ENCODE measurements at regions not wholly inside any gene's neighbourhood (a gene's known extent, or its start where the extent isn't known, plus 50 kb on each side); places are given as distances from the start of the nearest gene placed in this dataset.
A peak's percentile ranks its signal among the peaks of the same experiment; 100 is the strongest.

- no peak for DNase-seq (ENCODE audit: low read depth)
- H3K4me3 ChIP-seq (ENCODE audit: low read length), result no peak overlapping the region
- TF ChIP-seq CTCF (conservative IDR thresholded peaks at IDR 0.05; ENCODE audit: low read length), result no peak
These were observed 150.9 kb upstream of the NABP1 start for GRCh38 chr2:191526953-191527556.

- no peak for TF ChIP-seq CTCF (conservative IDR thresholded peaks at IDR 0.05; ENCODE audit: low read length)
- no peak for DNase-seq (ENCODE audit: low read depth)
- no peak overlapping the region for H3K4me3 ChIP-seq (ENCODE audit: low read length)
These were observed 147.3 kb upstream of the NABP1 start for GRCh38 chr2:191530618-191531017.

GRCh38 chr2:191533693-191534180 lies 144.2 kb upstream of the NABP1 start:
- H3K4me3 ChIP-seq (ENCODE audit: low read length), result no peak overlapping the region
- DNase-seq (ENCODE audit: low read depth), result peak; percentile 54
- no peak for TF ChIP-seq CTCF (conservative IDR thresholded peaks at IDR 0.05; ENCODE audit: low read length)

GRCh38 chr2:191537921-191538320 lies 140.0 kb upstream of the NABP1 start:
- no peak overlapping the region for H3K4me3 ChIP-seq (ENCODE audit: low read length)
- no peak for DNase-seq (ENCODE audit: low read depth)
- TF ChIP-seq CTCF (conservative IDR thresholded peaks at IDR 0.05; ENCODE audit: low read length), result no peak

- H3K4me3 ChIP-seq (ENCODE audit: low read length), result no peak overlapping the region
- no peak for DNase-seq (ENCODE audit: low read depth)
- TF ChIP-seq CTCF (conservative IDR thresholded peaks at IDR 0.05; ENCODE audit: low read length), result no peak
These were observed 139.5 kb upstream of the NABP1 start for GRCh38 chr2:191538334-191538903.

- no peak overlapping the region for H3K4me3 ChIP-seq (ENCODE audit: low read length)
- peak; percentile 35 for DNase-seq (ENCODE audit: low read depth)
- peak; percentile 69 for TF ChIP-seq CTCF (conservative IDR thresholded peaks at IDR 0.05; ENCODE audit: low read length)
These were observed 138.9 kb upstream of the NABP1 start for GRCh38 chr2:191539068-191539467.

GRCh38 chr2:191540681-191541080 lies 137.3 kb upstream of the NABP1 start:
- H3K4me3 ChIP-seq (ENCODE audit: low read length), result no peak overlapping the region
- no peak for TF ChIP-seq CTCF (conservative IDR thresholded peaks at IDR 0.05; ENCODE audit: low read length)
- DNase-seq (ENCODE audit: low read depth), result no peak
